Eye (tissue), 1 donor: ENCODE measurements at regions not wholly inside any gene's neighbourhood (a gene's known extent, or its start where the extent isn't known, plus 50 kb on each side); places are given as distances from the start of the nearest gene placed in this dataset.

ENCODE experiments used
- DNase-seq: peaks from one replicate; pipeline ENCODE4 v3.0.0-alpha.2; 2015

- DNase-seq = peak; percentile 14
Measured at GRCh38 chr1:186620566-186621350, 59.5 kb downstream of the PTGS2 start.

GRCh38 chr1:186618401-186619170, 61.6 kb downstream of the PTGS2 start:
- no peak for DNase-seq

GRCh38 chr1:186617926-186618325, 62.3 kb downstream of the PTGS2 start:
- DNase-seq = no peak

- DNase-seq = no peak
Measured at GRCh38 chr1:186616511-186616910, 63.7 kb downstream of the PTGS2 start.

GRCh38 chr1:186615332-186615731, 64.9 kb downstream of the PTGS2 start:
- DNase-seq = no peak

GRCh38 chr1:186611156-186611555, 69.1 kb downstream of the PTGS2 start:
- no peak for DNase-seq

- DNase-seq = no peak
Measured at GRCh38 chr1:186609183-186609582, 71.0 kb downstream of the PTGS2 start.

- peak; percentile 20 for DNase-seq
Measured at GRCh38 chr1:186605762-186606350, 74.4 kb downstream of the PTGS2 start.

GRCh38 chr1:186595969-186596368, 84.3 kb downstream of the PTGS2 start:
- DNase-seq = no peak

- DNase-seq = no peak
Measured at GRCh38 chr1:186578325-186579016, 101.8 kb downstream of the PTGS2 start.

GRCh38 chr1:186577633-186578032, 102.6 kb downstream of the PTGS2 start:
- DNase-seq = no peak

GRCh38 chr1:186577216-186577615, 103.0 kb downstream of the PTGS2 start:
- DNase-seq = peak; percentile 21

- no peak for DNase-seq
Measured at GRCh38 chr1:186575348-186575747, 104.9 kb downstream of the PTGS2 start.

- no peak for DNase-seq
Measured at GRCh38 chr1:186574926-186575325, 105.3 kb downstream of the PTGS2 start.

GRCh38 chr1:186572509-186572908, 107.7 kb downstream of the PTGS2 start:
- no peak for DNase-seq

GRCh38 chr1:186571771-186572170, 108.5 kb downstream of the PTGS2 start:
- no peak for DNase-seq

- no peak for DNase-seq
Measured at GRCh38 chr1:186569856-186570255, 108.9 kb upstream of the PDC start.

GRCh38 chr1:186568221-186568620, 107.3 kb upstream of the PDC start:
- DNase-seq = no peak

- no peak for DNase-seq
Measured at GRCh38 chr1:186566140-186566855, 105.4 kb upstream of the PDC start.

GRCh38 chr1:186564582-186564981, 103.7 kb upstream of the PDC start:
- DNase-seq = no peak

- DNase-seq = no peak
Measured at GRCh38 chr1:186559601-186560116, 98.7 kb upstream of the PDC start.

- DNase-seq = no peak
Measured at GRCh38 chr1:186557147-186557777, 96.3 kb upstream of the PDC start.
